Endothelial cell of umbilical vein (primary cell): ENCODE measurements at regions not wholly inside any gene's neighbourhood (a gene's known extent, or its start where the extent isn't known, plus 50 kb on each side); places are given as distances from the start of the nearest gene placed in this dataset.

Source experiments
- BruUV-seq: library from RNA; stranded (reverse); fragments of 400-500 nt; replicated peaks from 2 replicates; lab custom pipeline; 2021; lab: Mats Ljungman, UMichigan
- CTCF ChIA-PET: fragments of 300-600, 350-600 bp; sonication (Branson Sonifier 250); formaldehyde crosslinking; loops from one replicate; lab custom pipeline; 2021; ENCODE audit warnings: antibody characterized with exemption, inconsistent platforms; lab: Charles Lee
- POLR2A ChIA-PET: fragments of 300-600, 350-600 bp; sonication (Branson Sonifier 250); formaldehyde crosslinking; loops from one replicate; lab custom pipeline; 2021; ENCODE audit warnings: antibody characterized with exemption, inconsistent platforms; lab: Charles Lee
- DNase-seq: peaks from one replicate; pipeline ENCODE4 v3.0.0-alpha.2; 2011; ENCODE audit warnings: low read depth, low spot score
- FAIRE-seq: peaks from 2 replicates; lab custom pipeline; 2011; peaks lifted over from hg19 to GRCh38; lab: Jason Lieb, UNC
- H2AFZ ChIP-seq: 2 replicates; pipeline ENCODE4 v1.6.0; 2012; ENCODE audit warnings: low read depth, low read length, control low read depth, inconsistent platforms
- H3K27ac ChIP-seq: 2 replicates; pipeline ENCODE4 v1.5.1; 2011; ENCODE audit warnings: low read depth, mild to moderate bottlenecking, control low read depth, low read length, moderate library complexity; ENCODE audit not compliant: insufficient read depth
- H3K27me3 ChIP-seq, 2 experiments: 2 replicates each; pipeline versions ENCODE4 v1.6.0 to v1.6.1; 2011; ENCODE audit warnings: low read length in 2 of 2, mixed read lengths in 1 of 2; ENCODE audit not compliant: control insufficient read depth in 2 of 2, insufficient read depth in 2 of 2
- H3K36me3 ChIP-seq, 2 experiments: 2 replicates in 1 of 2; 3 replicates in 1 of 2; pipeline ENCODE4 v1.5.1; 2011; ENCODE audit warnings: low read length in 2 of 2, mild to moderate bottlenecking in 1 of 2, moderate library complexity in 1 of 2; ENCODE audit not compliant: control insufficient read depth in 2 of 2, insufficient read depth in 2 of 2; ENCODE audit errors: extremely low read depth in 1 of 2
- H3K4me1 ChIP-seq: 3 replicates; pipeline ENCODE4 v1.5.1; 2011; ENCODE audit warnings: mild to moderate bottlenecking, low read length; ENCODE audit not compliant: control insufficient read depth, insufficient read depth; ENCODE audit errors: extremely low read depth
- H3K4me2 ChIP-seq: 2 replicates; pipeline ENCODE4 v1.6.1; 2011; ENCODE audit warnings: low read length, control low read depth, mixed read lengths; ENCODE audit not compliant: insufficient read depth
- H3K4me3 ChIP-seq, 3 experiments: fragments of 200-600 bp in 1 of 3; sonication (generic), shearing (Covaris generic) in 1 of 3; replicated peaks in 1 of 3; 2 replicates each; pipeline ENCODE4 v1.5.1; 2011 to 2016; ENCODE audit warnings: control low read depth in 3 of 3, low read length in 3 of 3, mild to moderate bottlenecking in 2 of 3, inconsistent platforms in 1 of 3, low read depth in 1 of 3, moderate library complexity in 1 of 3; ENCODE audit not compliant: insufficient read depth in 1 of 3
- H3K79me2 ChIP-seq: 2 replicates; pipeline ENCODE4 v1.6.0; 2012; ENCODE audit warnings: low read length, inconsistent platforms; ENCODE audit not compliant: control insufficient read depth, insufficient read depth
- H3K9ac ChIP-seq: replicated peaks from 2 replicates; pipeline ENCODE3; 2011; ENCODE audit warnings: low read length, control low read depth; ENCODE audit not compliant: insufficient read depth; ENCODE audit errors: extremely low read depth
- H3K9me1 ChIP-seq: replicated peaks from 3 replicates; pipeline ENCODE4 v1.6.0; 2011; ENCODE audit warnings: mild to moderate bottlenecking, low read length; ENCODE audit not compliant: control insufficient read depth, insufficient read depth; ENCODE audit errors: extremely low read depth
- H3K9me3 ChIP-seq: replicated peaks from 2 replicates; pipeline ENCODE4 v1.5.1; 2012; ENCODE audit warnings: low read length, inconsistent platforms; ENCODE audit not compliant: control insufficient read depth, insufficient read depth
- H4K20me1 ChIP-seq: replicated peaks from 2 replicates; pipeline ENCODE3; 2011; ENCODE audit warnings: mild to moderate bottlenecking, low read length; ENCODE audit not compliant: control insufficient read depth, insufficient read depth; ENCODE audit errors: extremely low read depth
- EZH2 ChIP-seq: IDR thresholded peaks from 2 replicates; pipeline ENCODE4 v1.6.1; 2012; ENCODE audit warnings: borderline replicate concordance, low read depth, mild to moderate bottlenecking, moderate library complexity, low read length, inconsistent platforms; ENCODE audit not compliant: severe bottlenecking
- FOS ChIP-seq: IDR thresholded peaks from 2 replicates; pipeline ENCODE4 v1.6.1; 2011; ENCODE audit warnings: mild to moderate bottlenecking, low read length, moderate library complexity, borderline replicate concordance; ENCODE audit not compliant: insufficient read depth
- GATA2 ChIP-seq: IDR thresholded peaks from 2 replicates; pipeline ENCODE4 v1.7.0; 2011; ENCODE audit warnings: low read depth, mild to moderate bottlenecking, moderate library complexity, mixed read lengths, low read length; ENCODE audit not compliant: insufficient read length, insufficient read depth
- JUN ChIP-seq: IDR thresholded peaks from 2 replicates; pipeline ENCODE4 v1.6.1; 2011; ENCODE audit warnings: borderline replicate concordance, low read depth; ENCODE audit not compliant: insufficient read length, insufficient read depth
- MYC ChIP-seq: IDR thresholded peaks from one replicate; pipeline ENCODE4 v1.6.1; 2011; ENCODE audit warnings: mild to moderate bottlenecking, low read depth, low read length
- POLR2A ChIP-seq: IDR thresholded peaks from 2 replicates; pipeline ENCODE4 v1.6.1; 2012; ENCODE audit warnings: low read depth, mild to moderate bottlenecking, control low read depth, low read length
- POLR2AphosphoS5 ChIP-seq: IDR thresholded peaks from 2 replicates; pipeline ENCODE4 v1.6.1; 2012; ENCODE audit warnings: low read depth, mild to moderate bottlenecking, control low read depth, low read length, moderate library complexity; ENCODE audit not compliant: insufficient read depth
- dilution Hi-C: fragments of 300-500 bp; cut with MboI; formaldehyde crosslinking; loops from one replicate; pipeline ENCODE4 v1.15.0; 2019; ENCODE audit warnings: low sequenced_read_pairs; ENCODE audit not compliant: extremely low pct_ligation_motif_present
- intact Hi-C: fragments of 100-400 bp; cut with micrococcal nuclease; formaldehyde crosslinking; loops from one replicate; pipeline ENCODE4 v1.10.0; 2022
- TF ChIP-seq, protein P1 (sequence below): IDR thresholded peaks from 2 replicates; pipeline ENCODE4 v1.6.1; 2011; ENCODE audit not compliant: insufficient read depth, insufficient read length
- TF ChIP-seq, protein P2 (sequence below), 2 donors: IDR thresholded peaks; 1 replicate in 1 of 2; 2 replicates in 1 of 2; pipeline ENCODE4 v1.5.1; 2011; ENCODE audit warnings: low read length in 2 of 2, mild to moderate bottlenecking in 2 of 2, moderate library complexity in 2 of 2, control low read depth in 1 of 2, inconsistent platforms in 1 of 2, low read depth in 1 of 2; ENCODE audit not compliant: insufficient read depth in 1 of 2; ENCODE audit errors: extremely low read depth in 1 of 2

DNA sequence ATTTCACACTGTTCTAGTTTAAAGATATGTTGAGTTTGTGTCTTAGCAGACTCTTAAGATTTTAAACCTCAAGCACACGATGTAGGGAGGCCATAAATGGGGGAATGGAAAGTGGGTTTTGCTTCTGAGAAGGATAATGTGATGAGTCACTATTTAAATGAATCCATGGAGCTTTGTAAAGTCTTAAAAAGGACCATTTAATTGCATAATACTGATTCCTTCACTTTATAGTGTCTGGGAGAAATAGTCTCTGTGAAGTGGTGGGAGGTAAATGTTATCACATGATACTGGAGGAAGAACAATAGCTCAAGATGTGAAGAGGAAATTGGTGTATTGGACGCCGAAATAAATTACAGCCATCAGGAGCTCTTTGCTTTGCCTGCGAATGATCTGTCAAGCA, 84.0 kb upstream of the MYO3A start:
- no peak overlapping the region for H3K4me3 ChIP-seq
- TF ChIP-seq MYC (no peak), FOS (no peak), JUN (no peak), POLR2AphosphoS5 (no peak), POLR2A (no peak)
- TF ChIP-seq, protein P1, sequence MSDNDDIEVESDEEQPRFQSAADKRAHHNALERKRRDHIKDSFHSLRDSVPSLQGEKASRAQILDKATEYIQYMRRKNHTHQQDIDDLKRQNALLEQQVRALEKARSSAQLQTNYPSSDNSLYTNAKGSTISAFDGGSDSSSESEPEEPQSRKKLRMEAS, result no peak
- TF ChIP-seq, protein P2, sequence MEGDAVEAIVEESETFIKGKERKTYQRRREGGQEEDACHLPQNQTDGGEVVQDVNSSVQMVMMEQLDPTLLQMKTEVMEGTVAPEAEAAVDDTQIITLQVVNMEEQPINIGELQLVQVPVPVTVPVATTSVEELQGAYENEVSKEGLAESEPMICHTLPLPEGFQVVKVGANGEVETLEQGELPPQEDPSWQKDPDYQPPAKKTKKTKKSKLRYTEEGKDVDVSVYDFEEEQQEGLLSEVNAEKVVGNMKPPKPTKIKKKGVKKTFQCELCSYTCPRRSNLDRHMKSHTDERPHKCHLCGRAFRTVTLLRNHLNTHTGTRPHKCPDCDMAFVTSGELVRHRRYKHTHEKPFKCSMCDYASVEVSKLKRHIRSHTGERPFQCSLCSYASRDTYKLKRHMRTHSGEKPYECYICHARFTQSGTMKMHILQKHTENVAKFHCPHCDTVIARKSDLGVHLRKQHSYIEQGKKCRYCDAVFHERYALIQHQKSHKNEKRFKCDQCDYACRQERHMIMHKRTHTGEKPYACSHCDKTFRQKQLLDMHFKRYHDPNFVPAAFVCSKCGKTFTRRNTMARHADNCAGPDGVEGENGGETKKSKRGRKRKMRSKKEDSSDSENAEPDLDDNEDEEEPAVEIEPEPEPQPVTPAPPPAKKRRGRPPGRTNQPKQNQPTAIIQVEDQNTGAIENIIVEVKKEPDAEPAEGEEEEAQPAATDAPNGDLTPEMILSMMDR (IDR thresholded peaks at IDR 0.05; ENCODE audit: extremely low read depth in 1 of 2, insufficient read depth in 1 of 2, low read depth in 1 of 2, low read length in 2 of 2), result no peak
- no peak for DNase-seq
- POLR2A ChIA-PET, result no interaction called here
- no peak overlapping the region for H3K27ac ChIP-seq
- H3K27me3 ChIP-seq, result no peaks in the 10 kb centered on the region
- no peaks in the 10 kb centered on the region for H4K20me1 ChIP-seq
- H3K4me2 ChIP-seq, result no peak overlapping the region
- intact Hi-C loops, result no loop called here
- H2AFZ ChIP-seq, result no peak overlapping the region
- dilution Hi-C loops, result no loop called here
- no TSS peak for BruUV-seq
- H3K4me1 ChIP-seq, result no peaks in the 10 kb centered on the region
- no peak overlapping the region for H3K9ac ChIP-seq
- CTCF ChIA-PET, result no interaction called here
- FAIRE-seq, result no peak
- H3K36me3 ChIP-seq, result no peaks in the 10 kb centered on the region
- no peaks in the 10 kb centered on the region for H3K9me1 ChIP-seq
- H3K9me3 ChIP-seq, result no peaks in the 10 kb centered on the region
- no peaks in the 10 kb centered on the region for H3K79me2 ChIP-seq

DNA sequence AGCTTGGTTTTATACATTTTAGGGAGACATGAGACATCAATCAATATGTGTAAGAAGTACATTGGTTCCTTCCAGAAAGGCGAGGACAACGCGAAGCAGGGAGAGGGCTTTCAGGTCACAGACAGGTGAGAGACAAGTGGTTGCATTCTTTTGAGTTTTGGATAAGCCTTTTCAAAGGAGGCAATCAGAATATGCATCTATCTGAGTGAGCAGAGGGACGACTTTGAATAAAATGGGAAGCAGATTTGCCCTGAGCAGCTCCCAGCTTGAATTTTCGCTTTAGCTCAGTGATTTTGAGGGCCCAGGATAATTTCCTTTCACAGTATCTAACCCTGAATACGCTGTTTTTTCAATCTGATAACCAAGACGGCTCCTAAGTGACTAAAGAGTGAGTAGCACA, 82.5 kb upstream of the MYO3A start:
- no peak overlapping the region for H2AFZ ChIP-seq
- intact Hi-C loops, result no loop called here
- H3K9me1 ChIP-seq, result no peaks in the 10 kb centered on the region
- no peaks in the 10 kb centered on the region for H3K9me3 ChIP-seq
- H3K9ac ChIP-seq, result no peak overlapping the region
- ChIA-PET POLR2A (no interaction called here), CTCF (no interaction called here)
- FAIRE-seq, result no peak
- H3K79me2 ChIP-seq, result no peaks in the 10 kb centered on the region
- no peaks in the 10 kb centered on the region for H3K36me3 ChIP-seq
- DNase-seq, result no peak
- no peaks in the 10 kb centered on the region for H3K27me3 ChIP-seq
- no TSS peak for BruUV-seq
- no peak overlapping the region for H3K4me2 ChIP-seq
- H4K20me1 ChIP-seq, result no peaks in the 10 kb centered on the region
- H3K4me3 ChIP-seq, result no peak overlapping the region
- dilution Hi-C loops, result no loop called here
- H3K27ac ChIP-seq, result no peak overlapping the region
- H3K4me1 ChIP-seq, result no peaks in the 10 kb centered on the region
- TF ChIP-seq GATA2 (no peak), FOS (no peak), MYC (no peak), POLR2AphosphoS5 (no peak), JUN (no peak), EZH2 (no peak), POLR2A (no peak)
- TF ChIP-seq, protein P2 (IDR thresholded peaks at IDR 0.05; ENCODE audit: extremely low read depth in 1 of 2, insufficient read depth in 1 of 2, low read depth in 1 of 2, low read length in 2 of 2), result no peak
- TF ChIP-seq, protein P1, result no peak
